ENCODE measurements at regions not wholly inside any gene's neighbourhood (a gene's known extent, or its start where the extent isn't known, plus 50 kb on each side); places are given as distances from the start of the nearest gene placed in this dataset.

- no peak for DNase-seq (ENCODE audit: low read depth)
Observed at GRCh38 chr6:14837435-14837834, 408.4 kb upstream of the JARID2 start.

- no peak for DNase-seq (ENCODE audit: low read depth)
Observed at GRCh38 chr6:14838133-14838583, 407.7 kb upstream of the JARID2 start.

- peak; percentile 91 for DNase-seq (ENCODE audit: low read depth)
Observed at GRCh38 chr6:14841901-14842421, 403.9 kb upstream of the JARID2 start.

- DNase-seq (ENCODE audit: low read depth), result no peak
Observed at GRCh38 chr6:14844411-14844810, 401.5 kb upstream of the JARID2 start.

- DNase-seq (ENCODE audit: low read depth), result no peak
Observed at GRCh38 chr6:14848019-14848418, 397.9 kb upstream of the JARID2 start.

GRCh38 chr6:14849185-14849584, 396.7 kb upstream of the JARID2 start:
- DNase-seq (ENCODE audit: low read depth), result no peak

- no peak for DNase-seq (ENCODE audit: low read depth)
Observed at GRCh38 chr6:14851281-14851680, 394.6 kb upstream of the JARID2 start.

GRCh38 chr6:14852375-14852774, 393.5 kb upstream of the JARID2 start:
- DNase-seq (ENCODE audit: low read depth), result no peak

GRCh38 chr6:14856177-14856576, 389.7 kb upstream of the JARID2 start:
- no peak for DNase-seq (ENCODE audit: low read depth)

- DNase-seq (ENCODE audit: low read depth), result no peak
Observed at GRCh38 chr6:14857001-14857400, 388.9 kb upstream of the JARID2 start.

GRCh38 chr6:14857501-14857900, 388.4 kb upstream of the JARID2 start:
- no peak for DNase-seq (ENCODE audit: low read depth)

GRCh38 chr6:14858808-14859207, 387.1 kb upstream of the JARID2 start:
- no peak for DNase-seq (ENCODE audit: low read depth)

- no peak for DNase-seq (ENCODE audit: low read depth)
Observed at GRCh38 chr6:14860774-14861173, 385.1 kb upstream of the JARID2 start.

- DNase-seq (ENCODE audit: low read depth), result no peak
Observed at GRCh38 chr6:14861491-14861943, 384.4 kb upstream of the JARID2 start.

GRCh38 chr6:14862845-14863244, 383.0 kb upstream of the JARID2 start:
- no peak for DNase-seq (ENCODE audit: low read depth)

GRCh38 chr6:14863902-14864850, 381.7 kb upstream of the JARID2 start:
- DNase-seq (ENCODE audit: low read depth), result no peak

GRCh38 chr6:14865531-14866100, 380.3 kb upstream of the JARID2 start:
- DNase-seq (ENCODE audit: low read depth), result no peak

- DNase-seq (ENCODE audit: low read depth), result no peak
Observed at GRCh38 chr6:14867802-14868201, 378.1 kb upstream of the JARID2 start.

GRCh38 chr6:14871221-14871620, 374.6 kb upstream of the JARID2 start:
- DNase-seq (ENCODE audit: low read depth), result no peak

- no peak for DNase-seq (ENCODE audit: low read depth)
Observed at GRCh38 chr6:14873101-14873500, 372.8 kb upstream of the JARID2 start.

- no peak for DNase-seq (ENCODE audit: low read depth)
Observed at GRCh38 chr6:14873781-14874441, 372.0 kb upstream of the JARID2 start.

- no peak for DNase-seq (ENCODE audit: low read depth)
Observed at GRCh38 chr6:14874975-14875480, 370.8 kb upstream of the JARID2 start.

Measured in HS-5 (cell line).